Nephron progenitor cell (in vitro differentiated cells): ENCODE measurements at regions not wholly inside any gene's neighbourhood (a gene's known extent, or its start where the extent isn't known, plus 50 kb on each side); places are given as distances from the start of the nearest gene placed in this dataset.

Experiments
- DNase-seq: peaks from one replicate; pipeline ENCODE4 v3.0.0; 2021
- H3K27ac Mint-ChIP-seq: 2 replicates; pipeline ENCODE4 v1.8.0; 2021; ENCODE audit warnings: mild to moderate bottlenecking, moderate library complexity, mixed read lengths
- H3K27me3 Mint-ChIP-seq: 2 replicates; pipeline ENCODE4 v1.8.0; 2021; ENCODE audit warnings: mild to moderate bottlenecking, low read depth, mixed read lengths; ENCODE audit not compliant: poor library complexity
- H3K36me3 Mint-ChIP-seq: 2 replicates; pipeline ENCODE4 v1.8.0; 2021; ENCODE audit warnings: low read depth, mixed read lengths
- H3K4me1 Mint-ChIP-seq: 2 replicates; pipeline ENCODE4 v1.8.0; 2021; ENCODE audit warnings: mixed read lengths
- H3K4me3 Mint-ChIP-seq: 2 replicates; pipeline ENCODE4 v1.8.0; 2021; ENCODE audit warnings: mild to moderate bottlenecking, moderate library complexity, mixed read lengths
- H3K9me3 Mint-ChIP-seq: 2 replicates; pipeline ENCODE4 v1.8.0; 2021; ENCODE audit warnings: mild to moderate bottlenecking, moderate library complexity, mixed read lengths
- TF ChIP-seq, protein P1 (sequence below): fragments of 200-600 bp; sonication (generic); IDR thresholded peaks from 2 replicates; pipeline ENCODE4 v1.5.0; 2021; ENCODE audit warnings: antibody characterized with exemption

GRCh38 chr9:33684831-33685230 is 110.5 kb upstream of the PRSS3 start:
- TF ChIP-seq, protein P1, sequence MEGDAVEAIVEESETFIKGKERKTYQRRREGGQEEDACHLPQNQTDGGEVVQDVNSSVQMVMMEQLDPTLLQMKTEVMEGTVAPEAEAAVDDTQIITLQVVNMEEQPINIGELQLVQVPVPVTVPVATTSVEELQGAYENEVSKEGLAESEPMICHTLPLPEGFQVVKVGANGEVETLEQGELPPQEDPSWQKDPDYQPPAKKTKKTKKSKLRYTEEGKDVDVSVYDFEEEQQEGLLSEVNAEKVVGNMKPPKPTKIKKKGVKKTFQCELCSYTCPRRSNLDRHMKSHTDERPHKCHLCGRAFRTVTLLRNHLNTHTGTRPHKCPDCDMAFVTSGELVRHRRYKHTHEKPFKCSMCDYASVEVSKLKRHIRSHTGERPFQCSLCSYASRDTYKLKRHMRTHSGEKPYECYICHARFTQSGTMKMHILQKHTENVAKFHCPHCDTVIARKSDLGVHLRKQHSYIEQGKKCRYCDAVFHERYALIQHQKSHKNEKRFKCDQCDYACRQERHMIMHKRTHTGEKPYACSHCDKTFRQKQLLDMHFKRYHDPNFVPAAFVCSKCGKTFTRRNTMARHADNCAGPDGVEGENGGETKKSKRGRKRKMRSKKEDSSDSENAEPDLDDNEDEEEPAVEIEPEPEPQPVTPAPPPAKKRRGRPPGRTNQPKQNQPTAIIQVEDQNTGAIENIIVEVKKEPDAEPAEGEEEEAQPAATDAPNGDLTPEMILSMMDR = no peak
- H3K4me1 Mint-ChIP-seq = no peaks in the 10 kb centered on the region
- no peak overlapping the region for H3K27ac Mint-ChIP-seq
- no peaks in the 10 kb centered on the region for H3K36me3 Mint-ChIP-seq
- DNase-seq = no peak
- no peak overlapping the region for H3K4me3 Mint-ChIP-seq
- no peaks in the 10 kb centered on the region for H3K9me3 Mint-ChIP-seq
- no peaks in the 10 kb centered on the region for H3K27me3 Mint-ChIP-seq

GRCh38 chr9:33686942-33687341 is 108.4 kb upstream of the PRSS3 start:
- no peaks in the 10 kb centered on the region for H3K9me3 Mint-ChIP-seq
- TF ChIP-seq, protein P1 = no peak
- no peaks in the 10 kb centered on the region for H3K36me3 Mint-ChIP-seq
- no peaks in the 10 kb centered on the region for H3K4me1 Mint-ChIP-seq
- no peaks in the 10 kb centered on the region for H3K27me3 Mint-ChIP-seq
- DNase-seq = no peak
- no peak overlapping the region for H3K4me3 Mint-ChIP-seq
- no peak overlapping the region for H3K27ac Mint-ChIP-seq

DNA sequence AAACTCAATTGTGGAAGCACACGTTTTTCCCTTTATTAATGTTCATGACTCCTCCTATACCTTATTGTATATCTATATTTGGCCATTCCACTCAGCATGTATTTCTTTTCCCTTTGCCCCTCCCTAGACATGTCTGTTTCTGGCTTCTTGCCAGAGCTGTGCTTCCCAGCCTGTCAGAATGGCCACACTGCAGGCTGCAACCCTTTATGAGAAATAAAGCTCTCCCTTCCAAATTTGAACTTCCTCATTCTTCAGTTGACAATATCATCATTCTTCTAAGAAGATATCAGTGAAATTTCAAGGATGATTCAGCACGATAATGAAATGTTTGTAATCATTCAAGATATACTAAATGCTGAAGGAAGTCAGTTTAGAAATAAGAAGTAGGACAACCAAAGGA is 107.6 kb upstream of the PRSS3 start:
- no peak overlapping the region for H3K27ac Mint-ChIP-seq
- no peak for DNase-seq
- no peaks in the 10 kb centered on the region for H3K9me3 Mint-ChIP-seq
- H3K4me3 Mint-ChIP-seq = no peak overlapping the region
- no peaks in the 10 kb centered on the region for H3K4me1 Mint-ChIP-seq
- no peaks in the 10 kb centered on the region for H3K36me3 Mint-ChIP-seq
- TF ChIP-seq, protein P1 = no peak
- no peaks in the 10 kb centered on the region for H3K27me3 Mint-ChIP-seq

DNA sequence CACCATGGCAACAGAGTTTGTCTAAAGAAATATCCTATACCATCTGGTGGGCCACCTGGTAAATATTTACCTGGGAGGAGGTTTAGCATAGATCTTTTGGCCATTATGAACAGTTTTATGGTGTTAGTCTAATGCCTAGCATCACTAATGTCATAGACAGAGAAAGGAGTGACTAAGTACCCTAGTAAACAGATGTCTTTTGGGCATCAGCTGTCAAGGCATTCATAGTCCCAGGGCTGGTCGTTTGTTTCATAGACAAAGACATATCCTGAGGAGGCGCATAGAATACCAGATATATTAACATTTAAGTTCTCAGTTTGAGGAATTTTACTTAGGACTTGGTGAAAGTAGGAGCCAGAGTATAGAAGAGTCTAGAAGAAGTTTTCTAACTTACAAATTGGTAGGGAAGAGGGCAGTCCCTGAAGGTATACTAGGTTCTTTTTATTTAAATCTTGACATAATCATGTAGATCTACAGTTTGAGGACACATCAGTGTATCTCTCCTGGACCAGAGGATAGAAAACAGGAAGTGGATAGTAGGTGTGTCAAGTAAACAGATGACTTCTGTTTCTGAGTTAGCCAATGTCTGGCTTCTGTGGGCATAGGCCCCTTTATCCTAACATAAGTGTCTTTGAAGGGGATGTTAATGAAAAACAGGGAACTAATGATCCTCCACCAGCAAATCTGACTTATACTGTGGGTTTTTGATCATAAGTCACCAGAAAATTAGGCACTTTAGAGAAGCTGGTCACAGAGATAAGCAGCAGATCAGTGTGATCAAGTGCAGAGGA is 105.0 kb upstream of the PRSS3 start:
- DNase-seq = no peak
- TF ChIP-seq, protein P1 = no peak
- Mint-ChIP-seq H3K27me3 (no peaks in the 10 kb centered on the region), H3K4me1 (no peaks in the 10 kb centered on the region), H3K27ac (no peak overlapping the region), H3K4me3 (no peak overlapping the region), H3K9me3 (no peaks in the 10 kb centered on the region), H3K36me3 (no peaks in the 10 kb centered on the region)

GRCh38 chr9:33695299-33695698 is 100.1 kb upstream of the PRSS3 start:
- TF ChIP-seq, protein P1 = no peak
- no peaks in the 10 kb centered on the region for H3K9me3 Mint-ChIP-seq
- no peak overlapping the region for H3K27ac Mint-ChIP-seq
- peaks cover 6% of the 10 kb centered on the region for H3K36me3 Mint-ChIP-seq
- DNase-seq = no peak
- peaks cover 3% of the 10 kb centered on the region for H3K27me3 Mint-ChIP-seq
- no peaks in the 10 kb centered on the region for H3K4me1 Mint-ChIP-seq
- no peak overlapping the region for H3K4me3 Mint-ChIP-seq

- TF ChIP-seq, protein P1 = no peak
- Mint-ChIP-seq H3K4me3 (no peak overlapping the region), H3K27me3 (peaks cover 8% of the 10 kb centered on the region), H3K27ac (no peak overlapping the region), H3K9me3 (no peaks in the 10 kb centered on the region), H3K36me3 (peaks cover 6% of the 10 kb centered on the region), H3K4me1 (no peaks in the 10 kb centered on the region)
- DNase-seq = no peak
Measured at GRCh38 chr9:33695856-33696255, 99.5 kb upstream of the PRSS3 start.
